HepG2 (cell line): ENCODE measurements at regions not wholly inside any gene's neighbourhood (a gene's known extent, or its start where the extent isn't known, plus 50 kb on each side); places are given as distances from the start of the nearest gene placed in this dataset.

Experiments used
- EEA1 ChIP-seq: sonication (generic); formaldehyde crosslinking; IDR thresholded peaks from 2 replicates; pipeline ENCODE4 v1.5.1; 2020; ENCODE audit warnings: mild to moderate bottlenecking, missing genetic modification reagents, borderline replicate concordance
- FLYWCH1 ChIP-seq: sonication (generic); formaldehyde crosslinking; IDR thresholded peaks from 2 replicates; pipeline ENCODE4 v1.8.1; 2023; ENCODE audit warnings: mild to moderate bottlenecking, missing genetic modification reagents
- HNRNPL ChIP-seq: fragments of 200-400 bp; formaldehyde crosslinking; IDR thresholded peaks from 2 replicates; pipeline ENCODE4 v1.6.1; 2017; ENCODE audit warnings: mild to moderate bottlenecking, low read depth, low read length
- KAT7 ChIP-seq: IDR thresholded peaks from 2 replicates; pipeline ENCODE4 v1.6.1; 2018; ENCODE audit warnings: borderline replicate concordance, missing compliant biosample characterization
- KLF9 ChIP-seq: IDR thresholded peaks from 2 replicates; pipeline ENCODE4 v1.6.1; 2016; ENCODE audit warnings: low read depth
- MED1 ChIP-seq: sonication (generic); formaldehyde crosslinking; IDR thresholded peaks from 2 replicates; pipeline ENCODE4 v1.4.0; 2020; ENCODE audit warnings: missing genetic modification reagents
- NAIF1 ChIP-seq: sonication (generic); formaldehyde crosslinking; IDR thresholded peaks from 2 replicates; pipeline ENCODE4 v1.5.0; 2020; ENCODE audit warnings: mild to moderate bottlenecking, missing genetic modification reagents, borderline replicate concordance
- NFAT5 ChIP-seq: sonication (generic); formaldehyde crosslinking; IDR thresholded peaks from 2 replicates; pipeline ENCODE4 v1.4.0; 2020; ENCODE audit warnings: missing genetic modification reagents
- NPAS2 ChIP-seq: sonication (generic); formaldehyde crosslinking; IDR thresholded peaks from 2 replicates; pipeline ENCODE4 v1.8.0; 2022; ENCODE audit warnings: mild to moderate bottlenecking, missing genetic modification reagents, borderline replicate concordance
- NR0B2 ChIP-seq: sonication (generic); formaldehyde crosslinking; IDR thresholded peaks from 2 replicates; pipeline ENCODE4 v1.4.0; 2020; ENCODE audit warnings: mild to moderate bottlenecking, missing genetic modification reagents
- POGZ ChIP-seq: sonication (generic); formaldehyde crosslinking; IDR thresholded peaks from 2 replicates; pipeline ENCODE4 v1.4.0; 2020; ENCODE audit warnings: mild to moderate bottlenecking, missing genetic modification reagents
- REL ChIP-seq: sonication (generic); formaldehyde crosslinking; conservative IDR thresholded peaks from 2 replicates; pipeline ENCODE4 v1.8.0; 2022; ENCODE audit warnings: mild to moderate bottlenecking, missing genetic modification reagents, moderate library complexity
- SP5 ChIP-seq: IDR thresholded peaks from 2 replicates; pipeline ENCODE4 v1.6.1; 2016; ENCODE audit warnings: low read depth, borderline replicate concordance
- THAP11 ChIP-seq: IDR thresholded peaks from 2 replicates; pipeline ENCODE4 v1.6.1; 2016; ENCODE audit warnings: missing biosample characterization, missing genetic modification reagents
- XRCC5 ChIP-seq: fragments of 200-400 bp; formaldehyde crosslinking; optimal IDR thresholded peaks from 2 replicates; pipeline ENCODE3; 2017; ENCODE audit warnings: mild to moderate bottlenecking, low read length
- ZBTB37 ChIP-seq: sonication (generic); formaldehyde crosslinking; IDR thresholded peaks from 2 replicates; pipeline ENCODE4 v1.4.0; 2020; ENCODE audit warnings: mild to moderate bottlenecking, missing genetic modification reagents
- ZFAT ChIP-seq: sonication (generic); formaldehyde crosslinking; conservative IDR thresholded peaks from 2 replicates; pipeline ENCODE4 v1.8.1; 2023; ENCODE audit warnings: missing genetic modification reagents, inconsistent platforms
- ZIK1 ChIP-seq: sonication (generic); formaldehyde crosslinking; IDR thresholded peaks from 2 replicates; pipeline ENCODE4 v1.5.0; 2020; ENCODE audit warnings: mild to moderate bottlenecking, low read depth, missing genetic modification reagents, borderline replicate concordance
- ZNF136 ChIP-seq: sonication (generic); formaldehyde crosslinking; IDR thresholded peaks from 2 replicates; pipeline ENCODE4 v1.8.1; 2022; ENCODE audit warnings: low read depth, mild to moderate bottlenecking, moderate library complexity, missing genetic modification reagents
- ZNF253 ChIP-seq: sonication (generic); formaldehyde crosslinking; IDR thresholded peaks from 2 replicates; pipeline ENCODE4 v1.8.0; 2022; ENCODE audit warnings: mild to moderate bottlenecking, missing genetic modification reagents, borderline replicate concordance
- ZSCAN31 ChIP-seq: sonication (generic); formaldehyde crosslinking; IDR thresholded peaks from 2 replicates; pipeline ENCODE4 v1.5.0; 2020; ENCODE audit warnings: low read depth, mild to moderate bottlenecking, missing genetic modification reagents
- TF ChIP-seq, protein P1 (sequence below): sonication (generic); formaldehyde crosslinking; IDR thresholded peaks from 2 replicates; pipeline ENCODE4 v1.5.1; 2020; ENCODE audit warnings: missing genetic modification reagents, mild to moderate bottlenecking, borderline replicate concordance

- TF ChIP-seq NPAS2 (peak; percentile 93; the same call in 1 of the 2 replicates), FLYWCH1 (CRISPR knock-in tag) (peak; percentile 99; the same call in 1 of the 2 replicates), ZNF136 (CRISPR knock-in tag) (peak; percentile 64; the same call in 1 of the 2 replicates), SP5 (peak; percentile 73), HNRNPL (no peak), THAP11 (peak; percentile 90), KAT7 (peak; percentile 50; the same call in 1 of the 2 replicates), EEA1 (CRISPR knock-in tag) (peak; percentile 100), ZFAT (CRISPR knock-in tag) (peak; percentile 97), XRCC5 (peak; percentile 92), NFAT5 (CRISPR knock-in tag) (peak; percentile 100), ZSCAN31 (CRISPR knock-in tag) (peak; percentile 98), NAIF1 (CRISPR knock-in tag) (peak; percentile 92), NR0B2 (CRISPR knock-in tag) (peak; percentile 98), ZBTB37 (CRISPR knock-in tag) (peak; percentile 86; the same call in 1 of the 2 replicates), REL (CRISPR knock-in tag) (peak; percentile 84; the same call in 1 of the 2 replicates), POGZ (no peak), KLF9 (peak; percentile 99), ZNF253 (CRISPR knock-in tag) (peak; percentile 99), MED1 (CRISPR knock-in tag) (peak; percentile 90), ZIK1 (peak; percentile 100)
- TF ChIP-seq, protein P1, sequence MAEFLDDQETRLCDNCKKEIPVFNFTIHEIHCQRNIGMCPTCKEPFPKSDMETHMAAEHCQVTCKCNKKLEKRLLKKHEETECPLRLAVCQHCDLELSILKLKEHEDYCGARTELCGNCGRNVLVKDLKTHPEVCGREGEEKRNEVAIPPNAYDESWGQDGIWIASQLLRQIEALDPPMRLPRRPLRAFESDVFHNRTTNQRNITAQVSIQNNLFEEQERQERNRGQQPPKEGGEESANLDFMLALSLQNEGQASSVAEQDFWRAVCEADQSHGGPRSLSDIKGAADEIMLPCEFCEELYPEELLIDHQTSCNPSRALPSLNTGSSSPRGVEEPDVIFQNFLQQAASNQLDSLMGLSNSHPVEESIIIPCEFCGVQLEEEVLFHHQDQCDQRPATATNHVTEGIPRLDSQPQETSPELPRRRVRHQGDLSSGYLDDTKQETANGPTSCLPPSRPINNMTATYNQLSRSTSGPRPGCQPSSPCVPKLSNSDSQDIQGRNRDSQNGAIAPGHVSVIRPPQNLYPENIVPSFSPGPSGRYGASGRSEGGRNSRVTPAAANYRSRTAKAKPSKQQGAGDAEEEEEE (CRISPR knock-in tag), result peak; percentile 99
Measured at GRCh38 chr20:37627060-37627766, 66.6 kb upstream of the CTNNBL1 start (continued).
